HEK293 (cell line): ENCODE measurements at regions not wholly inside any gene's neighbourhood (a gene's known extent, or its start where the extent isn't known, plus 50 kb on each side); places are given as distances from the start of the nearest gene placed in this dataset.

Experiments used
- CTCF ChIA-PET: fragments of 350-600 bp; formaldehyde crosslinking; extraction: SDS; loops from one replicate; lab custom pipeline; 2021; ENCODE audit warnings: antibody characterized with exemption; lab: Yijun Ruan, JAX
- POLR2A ChIA-PET: fragments of 300-600 bp; formaldehyde crosslinking; extraction: SDS; loops from one replicate; lab custom pipeline; 2020; ENCODE audit warnings: antibody characterized with exemption, inconsistent platforms; lab: Yijun Ruan, JAX
- H3K27ac ChIP-seq: fragments of 200-500 bp; sonication (Bioruptor generic); 2 replicates; pipeline ENCODE4 v1.5.1; 2014; ENCODE audit warnings: low read depth, low read length, control low read depth, inconsistent platforms; ENCODE audit errors: extremely low read depth
- H3K36me3 ChIP-seq, 2 experiments: fragments of 200-500 bp in 1 of 2; sonication (Bioruptor generic) in 1 of 2; 1 replicate in 1 of 2; 2 replicates in 1 of 2; pipeline ENCODE4 v1.5.1; 2014 to 2017; ENCODE audit warnings: inconsistent platforms in 2 of 2, low read length in 2 of 2; ENCODE audit not compliant: control insufficient read depth in 2 of 2, insufficient read depth in 1 of 2
- H3K4me1 ChIP-seq: fragments of 200-500 bp; sonication (Bioruptor generic); 2 replicates; pipeline ENCODE4 v1.5.1; 2014; ENCODE audit warnings: mild to moderate bottlenecking, low read length, inconsistent platforms; ENCODE audit not compliant: control insufficient read depth, insufficient read depth
- H3K4me3 ChIP-seq: 2 replicates; pipeline ENCODE4 v1.5.1; 2011; ENCODE audit warnings: low read depth, mild to moderate bottlenecking, control low read depth, low read length, moderate library complexity
- H3K9me3 ChIP-seq: fragments of 200-500 bp; sonication (Bioruptor generic); 2 replicates; pipeline ENCODE4 v1.5.1; 2014; ENCODE audit warnings: low read depth, low read length, inconsistent platforms; ENCODE audit not compliant: control insufficient read depth, insufficient read depth
- EGR2 ChIP-seq: fragments of 450-650 bp; formaldehyde crosslinking; IDR thresholded peaks from 2 replicates; pipeline ENCODE4 v1.5.1; 2016; ENCODE audit warnings: low read depth, missing biosample characterization, missing genetic modification characterization
- GLI2 ChIP-seq: fragments of 450-650 bp; formaldehyde crosslinking; IDR thresholded peaks from 2 replicates; pipeline ENCODE4; 2017; ENCODE audit warnings: missing biosample characterization, missing genetic modification characterization, low read depth, borderline replicate concordance
- ZBTB7A ChIP-seq: fragments of 450-650 bp; formaldehyde crosslinking; IDR thresholded peaks from 2 replicates; pipeline ENCODE4 v1.5.1; 2016; ENCODE audit warnings: low read depth, missing biosample characterization, missing genetic modification characterization
- ZNF184 ChIP-seq: fragments of 450-650 bp; IDR thresholded peaks from 2 replicates; pipeline ENCODE4 v1.5.1; 2018; ENCODE audit warnings: missing biosample characterization, mild to moderate bottlenecking, missing genetic modification characterization
- ZNF248 ChIP-seq: fragments of 450-650 bp; formaldehyde crosslinking; IDR thresholded peaks from 2 replicates; pipeline ENCODE4 v1.5.1; 2017; ENCODE audit warnings: missing biosample characterization, missing genetic modification characterization
- ZNF391 ChIP-seq: fragments of 450-650 bp; formaldehyde crosslinking; IDR thresholded peaks from 2 replicates; pipeline ENCODE4 v1.5.1; 2016; ENCODE audit warnings: low read depth, missing biosample characterization, missing genetic modification characterization, borderline replicate concordance
- ZNF433 ChIP-seq: fragments of 450-650 bp; formaldehyde crosslinking; IDR thresholded peaks from 2 replicates; pipeline ENCODE4 v1.5.1; 2016; ENCODE audit warnings: missing biosample characterization, missing genetic modification characterization, low read depth
- ZNF544 ChIP-seq: fragments of 450-650 bp; formaldehyde crosslinking; IDR thresholded peaks from 2 replicates; pipeline ENCODE4 v1.5.0; 2017; ENCODE audit warnings: missing biosample characterization, missing genetic modification characterization
- ZNF660 ChIP-seq: fragments of 450-650 bp; IDR thresholded peaks from 2 replicates; pipeline ENCODE4 v1.5.1; 2018; ENCODE audit warnings: missing biosample characterization, mild to moderate bottlenecking, missing genetic modification characterization
- ZNF670 ChIP-seq: fragments of 450-650 bp; formaldehyde crosslinking; IDR thresholded peaks from 2 replicates; pipeline ENCODE4 v1.5.1; 2016; ENCODE audit warnings: missing biosample characterization, missing genetic modification characterization, low read depth
- ZNF701 ChIP-seq: fragments of 450-650 bp; formaldehyde crosslinking; IDR thresholded peaks from 2 replicates; pipeline ENCODE4 v1.5.1; 2016; ENCODE audit warnings: missing biosample characterization, missing genetic modification characterization
- ZNF776 ChIP-seq: fragments of 450-650 bp; formaldehyde crosslinking; IDR thresholded peaks from 2 replicates; pipeline ENCODE4 v1.5.0; 2017; ENCODE audit warnings: missing biosample characterization, missing genetic modification characterization, borderline replicate concordance
- TF ChIP-seq, protein P1 (sequence below): fragments of 450-650 bp; IDR thresholded peaks from 2 replicates; pipeline ENCODE4 v1.5.1; 2018; ENCODE audit warnings: missing biosample characterization, mild to moderate bottlenecking, missing genetic modification characterization
- TF ChIP-seq, protein P2 (sequence below): fragments of 450-650 bp; formaldehyde crosslinking; IDR thresholded peaks from 2 replicates; pipeline ENCODE4 v1.5.1; 2016; ENCODE audit warnings: missing biosample characterization, missing genetic modification characterization
- TF ChIP-seq, protein P3 (sequence below): fragments of 450-650 bp; formaldehyde crosslinking; IDR thresholded peaks from 2 replicates; pipeline ENCODE4 v1.5.1; 2016; ENCODE audit warnings: missing biosample characterization, missing genetic modification characterization
- TF ChIP-seq, protein P4 (sequence below): fragments of 450-650 bp; formaldehyde crosslinking; IDR thresholded peaks from 2 replicates; pipeline ENCODE4 v1.5.1; 2016; ENCODE audit warnings: missing biosample characterization, missing genetic modification characterization
- TF ChIP-seq, protein P5 (sequence below): fragments of 450-650 bp; formaldehyde crosslinking; conservative IDR thresholded peaks from 2 replicates; pipeline ENCODE4 v1.5.1; 2016; ENCODE audit warnings: low read depth, missing biosample characterization, missing genetic modification characterization

DNA sequence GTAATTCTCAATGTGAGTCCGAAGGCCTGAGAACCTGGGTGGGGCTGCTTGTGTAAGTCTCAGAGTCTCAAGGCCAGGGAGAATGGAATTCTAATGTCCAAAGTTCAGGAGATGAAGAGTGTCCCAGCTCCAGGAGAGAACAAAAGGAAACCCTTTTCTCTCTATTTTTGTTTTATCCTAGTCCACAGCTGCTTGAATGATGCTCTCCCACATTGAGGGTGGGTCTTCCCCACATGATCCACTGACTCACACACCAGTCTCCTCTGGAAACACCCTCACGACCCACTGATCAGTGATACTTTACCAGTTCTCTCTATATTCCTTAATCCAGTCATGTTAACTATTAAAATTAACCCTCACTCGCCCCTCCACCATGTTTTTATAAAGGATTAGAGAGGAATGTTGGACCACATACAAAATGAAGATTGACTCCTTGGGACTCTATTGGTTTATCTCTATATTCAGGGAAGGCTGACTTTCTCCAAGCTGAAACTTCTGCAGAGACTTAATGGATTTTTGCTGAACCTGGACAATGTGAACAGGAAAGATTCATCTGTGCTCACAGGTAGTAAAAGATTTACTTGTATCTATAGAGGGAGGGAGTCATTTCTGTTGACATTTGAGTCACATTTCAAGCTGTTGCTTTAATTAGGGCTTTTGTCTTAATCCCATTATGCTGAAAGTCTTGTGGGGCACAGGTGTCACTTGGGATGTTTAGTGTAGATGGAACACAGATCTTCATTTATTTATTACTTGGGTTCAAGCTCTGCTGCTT lies 1061.0 kb upstream of the TMEM132C start:
- no peaks in the 10 kb centered on the region for H3K4me1 ChIP-seq
- POLR2A ChIA-PET = no interaction called here
- CTCF ChIA-PET = no interaction called here
- H3K9me3 ChIP-seq = no peaks in the 10 kb centered on the region
- H3K4me3 ChIP-seq = no peak overlapping the region
- TF ChIP-seq, protein P1, sequence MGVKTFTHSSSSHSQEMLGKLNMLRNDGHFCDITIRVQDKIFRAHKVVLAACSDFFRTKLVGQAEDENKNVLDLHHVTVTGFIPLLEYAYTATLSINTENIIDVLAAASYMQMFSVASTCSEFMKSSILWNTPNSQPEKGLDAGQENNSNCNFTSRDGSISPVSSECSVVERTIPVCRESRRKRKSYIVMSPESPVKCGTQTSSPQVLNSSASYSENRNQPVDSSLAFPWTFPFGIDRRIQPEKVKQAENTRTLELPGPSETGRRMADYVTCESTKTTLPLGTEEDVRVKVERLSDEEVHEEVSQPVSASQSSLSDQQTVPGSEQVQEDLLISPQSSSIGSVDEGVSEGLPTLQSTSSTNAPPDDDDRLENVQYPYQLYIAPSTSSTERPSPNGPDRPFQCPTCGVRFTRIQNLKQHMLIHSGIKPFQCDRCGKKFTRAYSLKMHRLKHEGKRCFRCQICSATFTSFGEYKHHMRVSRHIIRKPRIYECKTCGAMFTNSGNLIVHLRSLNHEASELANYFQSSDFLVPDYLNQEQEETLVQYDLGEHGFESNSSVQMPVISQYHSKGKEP = no peak
- no peak for TF ChIP-seq ZNF660 (tag by site-specific recombination)
- H3K27ac ChIP-seq = no peak overlapping the region
- no peaks in the 10 kb centered on the region for H3K36me3 ChIP-seq

DNA sequence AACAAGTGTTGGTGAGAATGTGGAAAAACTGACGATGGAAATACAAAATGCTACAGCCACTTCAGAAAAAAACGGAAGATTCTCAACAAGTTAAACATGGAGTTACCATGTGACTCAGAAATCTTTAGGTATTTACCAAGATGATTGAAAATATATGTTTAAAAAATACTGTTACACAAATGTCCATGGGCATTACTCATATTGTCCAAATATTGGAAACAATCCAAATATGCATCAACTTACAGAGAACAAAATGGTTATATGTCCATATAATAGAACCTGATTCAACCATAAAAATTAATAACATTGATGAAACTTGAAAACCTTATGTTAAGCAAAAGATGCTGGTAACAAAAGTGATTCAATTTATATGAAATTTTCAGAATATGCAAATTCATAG lies 1057.7 kb upstream of the TMEM132C start:
- Histone ChIP-seq H3K9me3 (no peaks in the 10 kb centered on the region), H3K36me3 (no peaks in the 10 kb centered on the region), H3K4me3 (no peak overlapping the region), H3K4me1 (no peaks in the 10 kb centered on the region), H3K27ac (no peak overlapping the region)
- ChIA-PET POLR2A (no interaction called here), CTCF (no interaction called here)
- TF ChIP-seq ZNF701 (no peak), ZNF544 (tag by site-specific recombination) (no peak), ZNF391 (tag by site-specific recombination) (no peak), ZNF776 (tag by site-specific recombination) (no peak), ZBTB7A (no peak), EGR2 (tag by site-specific recombination) (no peak), ZNF184 (tag by site-specific recombination) (no peak)
- TF ChIP-seq, protein P2, sequence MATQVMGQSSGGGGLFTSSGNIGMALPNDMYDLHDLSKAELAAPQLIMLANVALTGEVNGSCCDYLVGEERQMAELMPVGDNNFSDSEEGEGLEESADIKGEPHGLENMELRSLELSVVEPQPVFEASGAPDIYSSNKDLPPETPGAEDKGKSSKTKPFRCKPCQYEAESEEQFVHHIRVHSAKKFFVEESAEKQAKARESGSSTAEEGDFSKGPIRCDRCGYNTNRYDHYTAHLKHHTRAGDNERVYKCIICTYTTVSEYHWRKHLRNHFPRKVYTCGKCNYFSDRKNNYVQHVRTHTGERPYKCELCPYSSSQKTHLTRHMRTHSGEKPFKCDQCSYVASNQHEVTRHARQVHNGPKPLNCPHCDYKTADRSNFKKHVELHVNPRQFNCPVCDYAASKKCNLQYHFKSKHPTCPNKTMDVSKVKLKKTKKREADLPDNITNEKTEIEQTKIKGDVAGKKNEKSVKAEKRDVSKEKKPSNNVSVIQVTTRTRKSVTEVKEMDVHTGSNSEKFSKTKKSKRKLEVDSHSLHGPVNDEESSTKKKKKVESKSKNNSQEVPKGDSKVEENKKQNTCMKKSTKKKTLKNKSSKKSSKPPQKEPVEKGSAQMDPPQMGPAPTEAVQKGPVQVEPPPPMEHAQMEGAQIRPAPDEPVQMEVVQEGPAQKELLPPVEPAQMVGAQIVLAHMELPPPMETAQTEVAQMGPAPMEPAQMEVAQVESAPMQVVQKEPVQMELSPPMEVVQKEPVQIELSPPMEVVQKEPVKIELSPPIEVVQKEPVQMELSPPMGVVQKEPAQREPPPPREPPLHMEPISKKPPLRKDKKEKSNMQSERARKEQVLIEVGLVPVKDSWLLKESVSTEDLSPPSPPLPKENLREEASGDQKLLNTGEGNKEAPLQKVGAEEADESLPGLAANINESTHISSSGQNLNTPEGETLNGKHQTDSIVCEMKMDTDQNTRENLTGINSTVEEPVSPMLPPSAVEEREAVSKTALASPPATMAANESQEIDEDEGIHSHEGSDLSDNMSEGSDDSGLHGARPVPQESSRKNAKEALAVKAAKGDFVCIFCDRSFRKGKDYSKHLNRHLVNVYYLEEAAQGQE (tag by site-specific recombination) = no peak
- TF ChIP-seq, protein P3, sequence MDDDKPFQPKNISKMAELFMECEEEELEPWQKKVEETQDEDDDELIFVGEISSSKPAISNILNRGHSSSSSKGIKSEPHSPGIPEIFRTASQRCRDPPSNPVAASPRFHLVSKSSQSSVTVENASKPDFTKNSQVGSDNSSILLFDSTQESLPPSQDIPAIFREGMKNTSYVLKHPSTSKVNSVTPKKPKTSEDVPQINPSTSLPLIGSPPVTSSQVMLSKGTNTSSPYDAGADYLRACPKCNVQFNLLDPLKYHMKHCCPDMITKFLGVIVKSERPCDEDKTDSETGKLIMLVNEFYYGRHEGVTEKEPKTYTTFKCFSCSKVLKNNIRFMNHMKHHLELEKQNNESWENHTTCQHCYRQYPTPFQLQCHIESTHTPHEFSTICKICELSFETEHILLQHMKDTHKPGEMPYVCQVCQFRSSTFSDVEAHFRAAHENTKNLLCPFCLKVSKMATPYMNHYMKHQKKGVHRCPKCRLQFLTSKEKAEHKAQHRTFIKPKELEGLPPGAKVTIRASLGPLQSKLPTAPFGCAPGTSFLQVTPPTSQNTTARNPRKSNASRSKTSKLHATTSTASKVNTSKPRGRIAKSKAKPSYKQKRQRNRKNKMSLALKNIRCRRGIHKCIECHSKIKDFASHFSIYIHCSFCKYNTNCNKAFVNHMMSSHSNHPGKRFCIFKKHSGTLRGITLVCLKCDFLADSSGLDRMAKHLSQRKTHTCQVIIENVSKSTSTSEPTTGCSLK (tag by site-specific recombination) = no peak

DNA sequence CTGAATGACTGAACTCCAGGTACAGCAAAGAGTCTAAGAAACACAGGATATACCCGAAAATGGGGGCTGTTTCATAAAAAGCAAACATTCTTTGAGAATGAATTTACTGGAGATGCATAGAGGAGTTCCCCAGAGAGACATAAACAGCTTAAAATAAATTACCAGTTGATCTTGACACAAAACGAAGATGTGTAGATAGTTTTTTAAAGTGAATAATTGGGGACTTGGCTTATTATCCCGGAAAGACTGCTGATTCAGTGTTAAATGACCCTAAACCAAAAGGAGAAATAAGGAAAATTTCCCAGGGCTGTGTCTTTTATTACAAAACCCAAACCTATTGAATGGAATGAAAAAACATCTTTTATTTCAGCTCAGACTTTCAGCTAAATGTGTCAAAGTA lies 1052.8 kb upstream of the TMEM132C start:
- Histone ChIP-seq H3K4me1 (no peaks in the 10 kb centered on the region), H3K9me3 (no peaks in the 10 kb centered on the region), H3K4me3 (no peak overlapping the region), H3K36me3 (no peaks in the 10 kb centered on the region), H3K27ac (no peak overlapping the region)
- ChIA-PET POLR2A (no interaction called here), CTCF (interaction anchor here (1.1 kb wide), 1 partner anchor 16 kb away, joined by 8 read pairs; no protein-coding TSS in a partner anchor)
- no peak for TF ChIP-seq ZNF670 (tag by site-specific recombination)
- TF ChIP-seq ZNF248 (tag by site-specific recombination) = no peak
- no peak for TF ChIP-seq GLI2 (tag by site-specific recombination)
- TF ChIP-seq, protein P4, sequence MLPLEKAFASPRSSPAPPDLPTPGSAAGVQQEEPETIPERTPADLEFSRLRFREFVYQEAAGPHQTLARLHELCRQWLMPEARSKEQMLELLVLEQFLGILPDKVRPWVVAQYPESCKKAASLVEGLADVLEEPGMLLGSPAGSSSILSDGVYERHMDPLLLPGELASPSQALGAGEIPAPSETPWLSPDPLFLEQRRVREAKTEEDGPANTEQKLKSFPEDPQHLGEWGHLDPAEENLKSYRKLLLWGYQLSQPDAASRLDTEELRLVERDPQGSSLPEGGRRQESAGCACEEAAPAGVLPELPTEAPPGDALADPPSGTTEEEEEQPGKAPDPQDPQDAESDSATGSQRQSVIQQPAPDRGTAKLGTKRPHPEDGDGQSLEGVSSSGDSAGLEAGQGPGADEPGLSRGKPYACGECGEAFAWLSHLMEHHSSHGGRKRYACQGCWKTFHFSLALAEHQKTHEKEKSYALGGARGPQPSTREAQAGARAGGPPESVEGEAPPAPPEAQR (tag by site-specific recombination) = no peak
- no peak for TF ChIP-seq ZNF433 (tag by site-specific recombination)
- TF ChIP-seq, protein P5, sequence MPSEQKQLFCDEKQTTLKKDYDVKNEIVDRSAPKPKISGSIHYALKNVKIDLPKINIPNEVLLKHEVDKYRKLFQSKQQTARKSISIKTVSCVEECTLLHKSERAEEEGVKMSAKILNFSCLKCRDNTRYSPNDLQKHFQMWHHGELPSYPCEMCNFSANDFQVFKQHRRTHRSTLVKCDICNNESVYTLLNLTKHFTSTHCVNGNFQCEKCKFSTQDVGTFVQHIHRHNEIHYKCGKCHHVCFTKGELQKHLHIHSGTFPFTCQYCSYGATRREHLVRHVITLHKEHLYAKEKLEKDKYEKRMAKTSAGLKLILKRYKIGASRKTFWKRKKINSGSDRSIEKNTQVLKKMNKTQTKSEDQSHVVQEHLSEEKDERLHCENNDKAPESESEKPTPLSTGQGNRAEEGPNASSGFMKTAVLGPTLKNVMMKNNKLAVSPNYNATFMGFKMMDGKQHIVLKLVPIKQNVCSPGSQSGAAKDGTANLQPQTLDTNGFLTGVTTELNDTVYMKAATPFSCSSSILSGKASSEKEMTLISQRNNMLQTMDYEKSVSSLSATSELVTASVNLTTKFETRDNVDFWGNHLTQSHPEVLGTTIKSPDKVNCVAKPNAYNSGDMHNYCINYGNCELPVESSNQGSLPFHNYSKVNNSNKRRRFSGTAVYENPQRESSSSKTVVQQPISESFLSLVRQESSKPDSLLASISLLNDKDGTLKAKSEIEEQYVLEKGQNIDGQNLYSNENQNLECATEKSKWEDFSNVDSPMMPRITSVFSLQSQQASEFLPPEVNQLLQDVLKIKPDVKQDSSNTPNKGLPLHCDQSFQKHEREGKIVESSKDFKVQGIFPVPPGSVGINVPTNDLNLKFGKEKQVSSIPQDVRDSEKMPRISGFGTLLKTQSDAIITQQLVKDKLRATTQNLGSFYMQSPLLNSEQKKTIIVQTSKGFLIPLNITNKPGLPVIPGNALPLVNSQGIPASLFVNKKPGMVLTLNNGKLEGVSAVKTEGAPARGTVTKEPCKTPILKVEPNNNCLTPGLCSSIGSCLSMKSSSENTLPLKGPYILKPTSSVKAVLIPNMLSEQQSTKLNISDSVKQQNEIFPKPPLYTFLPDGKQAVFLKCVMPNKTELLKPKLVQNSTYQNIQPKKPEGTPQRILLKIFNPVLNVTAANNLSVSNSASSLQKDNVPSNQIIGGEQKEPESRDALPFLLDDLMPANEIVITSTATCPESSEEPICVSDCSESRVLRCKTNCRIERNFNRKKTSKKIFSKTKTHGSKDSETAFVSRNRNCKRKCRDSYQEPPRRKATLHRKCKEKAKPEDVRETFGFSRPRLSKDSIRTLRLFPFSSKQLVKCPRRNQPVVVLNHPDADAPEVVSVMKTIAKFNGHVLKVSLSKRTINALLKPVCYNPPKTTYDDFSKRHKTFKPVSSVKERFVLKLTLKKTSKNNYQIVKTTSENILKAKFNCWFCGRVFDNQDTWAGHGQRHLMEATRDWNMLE (tag by site-specific recombination) = no peak
